ENCODE measurements at regions not wholly inside any gene's neighbourhood (a gene's known extent, or its start where the extent isn't known, plus 50 kb on each side); places are given as distances from the start of the nearest gene placed in this dataset.

- H3K36me3 ChIP-seq, result no peaks in the 10 kb centered on the region
- ATAC-seq (no peak), DNase-seq (no peak)
- intact Hi-C loops (cut with DNase I), result no loop called here
- peaks cover 18% of the 10 kb centered on the region for H3K4me1 ChIP-seq
- no peaks in the 10 kb centered on the region for H3K9me3 ChIP-seq
- H3K4me3 ChIP-seq, result no peak overlapping the region
- no peak for TF ChIP-seq CTCF (IDR thresholded peaks at IDR 0.05)
- H3K27me3 ChIP-seq (ENCODE audit: low read depth), result no peaks in the 10 kb centered on the region
- no peak overlapping the region for H3K27ac ChIP-seq
Measured at GRCh38 chr12:69064734-69065443, 131.9 kb upstream of the CPM start.

- H3K27ac ChIP-seq, result no peak overlapping the region
Measured at GRCh38 chr12:69065775-69066174, 132.8 kb upstream of the CPM start.

GRCh38 chr12:69066492-69067373 lies 133.8 kb upstream of the CPM start:
- DNase-seq (no peak), ATAC-seq (peak; percentile 26 to 29)
- Histone ChIP-seq H3K4me3 (no peak overlapping the region), H3K9me3 (no peaks in the 10 kb centered on the region), H3K36me3 (no peaks in the 10 kb centered on the region), H3K4me1 (peaks cover 21% of the 10 kb centered on the region), H3K27me3 (ENCODE audit: low read depth) (no peaks in the 10 kb centered on the region), H3K27ac (no peak overlapping the region)
- no peak for TF ChIP-seq CTCF (IDR thresholded peaks at IDR 0.05)
- intact Hi-C loops (cut with DNase I), result no loop called here

More at GRCh38 chr12:69065775-69066174, 132.8 kb upstream of the CPM start:
- no peak overlapping the region for H3K4me3 ChIP-seq
- intact Hi-C loops (cut with DNase I), result no loop called here
- H3K27me3 ChIP-seq (ENCODE audit: low read depth), result no peaks in the 10 kb centered on the region
- TF ChIP-seq CTCF (IDR thresholded peaks at IDR 0.05), result no peak
- H3K4me1 ChIP-seq, result peaks cover 23% of the 10 kb centered on the region
- ATAC-seq, result peak; percentile 53 to 67
- no peaks in the 10 kb centered on the region for H3K9me3 ChIP-seq
- no peak for DNase-seq
- no peaks in the 10 kb centered on the region for H3K36me3 ChIP-seq

GRCh38 chr12:69067713-69068112 lies 134.7 kb upstream of the CPM start:
- intact Hi-C loops (cut with DNase I), result no loop called here
- ATAC-seq, result no peak
- Histone ChIP-seq H3K4me3 (no peak overlapping the region), H3K9me3 (no peaks in the 10 kb centered on the region), H3K27ac (no peak overlapping the region), H3K27me3 (ENCODE audit: low read depth) (no peaks in the 10 kb centered on the region), H3K36me3 (no peaks in the 10 kb centered on the region), H3K4me1 (peaks cover 11% of the 10 kb centered on the region)
- no peak for DNase-seq
- no peak for TF ChIP-seq CTCF (IDR thresholded peaks at IDR 0.05)

- no peaks in the 10 kb centered on the region for H3K9me3 ChIP-seq
- ATAC-seq, result peak; percentile 73 to 84
- no peaks in the 10 kb centered on the region for H3K36me3 ChIP-seq
- TF ChIP-seq CTCF (IDR thresholded peaks at IDR 0.05), result no peak
- no peak overlapping the region for H3K27ac ChIP-seq
- H3K4me3 ChIP-seq, result no peak overlapping the region
- DNase-seq, result no peak
- no peaks in the 10 kb centered on the region for H3K27me3 ChIP-seq (ENCODE audit: low read depth)
- intact Hi-C loops (cut with DNase I), result no loop called here
- peaks cover 9% of the 10 kb centered on the region for H3K4me1 ChIP-seq
Measured at GRCh38 chr12:69068448-69068847, 135.5 kb upstream of the CPM start.
